ENCODE measurements at regions not wholly inside any gene's neighbourhood (a gene's known extent, or its start where the extent isn't known, plus 50 kb on each side); places are given as distances from the start of the nearest gene placed in this dataset.
"Not testable (repeated sequence)": the region's sequence is repeated elsewhere in the genome, so short reads cannot be mapped to it uniquely, and the experiment has no call there.

DNA sequence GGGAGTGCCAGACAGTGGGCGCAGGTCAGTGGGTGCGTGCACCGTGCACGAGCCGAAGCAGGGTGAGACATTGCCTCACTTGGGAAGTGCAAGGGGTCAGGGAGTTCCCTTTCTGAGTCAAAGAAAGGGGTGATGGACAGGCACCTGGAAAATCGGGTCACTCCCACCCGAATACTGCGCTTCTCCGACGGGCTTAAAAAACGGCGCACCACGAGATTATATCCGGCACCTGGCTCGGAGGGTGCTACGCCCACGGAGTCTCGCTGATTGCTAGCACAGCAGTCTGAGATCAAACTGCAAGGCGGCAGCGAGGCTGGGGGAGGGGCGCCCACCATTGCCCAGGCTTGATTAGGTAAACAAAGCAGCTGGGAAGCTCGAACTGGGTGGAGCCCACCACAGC, 58.6 kb upstream of the TSPAN2 start:
- TF ChIP-seq, protein P1, sequence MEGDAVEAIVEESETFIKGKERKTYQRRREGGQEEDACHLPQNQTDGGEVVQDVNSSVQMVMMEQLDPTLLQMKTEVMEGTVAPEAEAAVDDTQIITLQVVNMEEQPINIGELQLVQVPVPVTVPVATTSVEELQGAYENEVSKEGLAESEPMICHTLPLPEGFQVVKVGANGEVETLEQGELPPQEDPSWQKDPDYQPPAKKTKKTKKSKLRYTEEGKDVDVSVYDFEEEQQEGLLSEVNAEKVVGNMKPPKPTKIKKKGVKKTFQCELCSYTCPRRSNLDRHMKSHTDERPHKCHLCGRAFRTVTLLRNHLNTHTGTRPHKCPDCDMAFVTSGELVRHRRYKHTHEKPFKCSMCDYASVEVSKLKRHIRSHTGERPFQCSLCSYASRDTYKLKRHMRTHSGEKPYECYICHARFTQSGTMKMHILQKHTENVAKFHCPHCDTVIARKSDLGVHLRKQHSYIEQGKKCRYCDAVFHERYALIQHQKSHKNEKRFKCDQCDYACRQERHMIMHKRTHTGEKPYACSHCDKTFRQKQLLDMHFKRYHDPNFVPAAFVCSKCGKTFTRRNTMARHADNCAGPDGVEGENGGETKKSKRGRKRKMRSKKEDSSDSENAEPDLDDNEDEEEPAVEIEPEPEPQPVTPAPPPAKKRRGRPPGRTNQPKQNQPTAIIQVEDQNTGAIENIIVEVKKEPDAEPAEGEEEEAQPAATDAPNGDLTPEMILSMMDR (IDR thresholded peaks at IDR 0.05) = not testable (repeated sequence)
- TF ChIP-seq EZH2 (IDR thresholded peaks at IDR 0.05; ENCODE audit: borderline replicate concordance, insufficient read depth, low read depth, low read length, poor library complexity, severe bottlenecking) = not testable (repeated sequence)

Measured in B cell (primary cell).